MM.1S (cell line): ENCODE measurements at regions not wholly inside any gene's neighbourhood (a gene's known extent, or its start where the extent isn't known, plus 50 kb on each side); places are given as distances from the start of the nearest gene placed in this dataset.

Experiments
- DNase-seq: peaks from one replicate; pipeline ENCODE4 v3.0.0-alpha.2; 2015
- H2AFZ ChIP-seq: fragments of 300-600 bp; sonication (generic); 2 replicates; pipeline ENCODE4 v1.6.0; 2016; ENCODE audit warnings: antibody characterized with exemption, low read length
- H3F3A ChIP-seq: fragments of 300-600 bp; sonication (generic); 2 replicates; pipeline ENCODE4 v1.6.1; 2016; ENCODE audit warnings: mild to moderate bottlenecking, antibody characterized with exemption, low read length, moderate library complexity, mixed read lengths; ENCODE audit not compliant: insufficient read depth
- H3K27ac ChIP-seq: fragments of 300-600 bp; sonication (generic); 2 replicates; pipeline ENCODE4 v1.5.1; 2016; ENCODE audit warnings: mild to moderate bottlenecking, low read length
- H3K27me3 ChIP-seq: fragments of 300-600 bp; sonication (generic); replicated peaks from 2 replicates; pipeline ENCODE4 v1.6.0; 2016; ENCODE audit warnings: low read length; ENCODE audit not compliant: insufficient read depth
- H3K36me3 ChIP-seq: fragments of 300-600 bp; sonication (generic); replicated peaks from 2 replicates; pipeline ENCODE4 v1.6.1; 2016; ENCODE audit warnings: mild to moderate bottlenecking, low read length, mixed read lengths; ENCODE audit not compliant: insufficient read depth
- H3K4me1 ChIP-seq: fragments of 300-600 bp; sonication (generic); 2 replicates; pipeline ENCODE4 v1.6.1; 2016; ENCODE audit warnings: low read length, mixed read lengths
- H3K4me2 ChIP-seq: fragments of 300-600 bp; sonication (generic); 2 replicates; pipeline ENCODE4 v1.6.0; 2016; ENCODE audit warnings: low read depth, low read length
- H3K4me3 ChIP-seq: fragments of 300-600 bp; sonication (generic); 2 replicates; pipeline ENCODE4 v1.5.1; 2016; ENCODE audit warnings: low read length, mixed read lengths
- H3K79me2 ChIP-seq: fragments of 300-600 bp; sonication (generic); 2 replicates; pipeline ENCODE4 v1.6.1; 2016; ENCODE audit warnings: mixed run types, low read length, mixed read lengths
- H3K9ac ChIP-seq: fragments of 300-600 bp; sonication (generic); 2 replicates; pipeline ENCODE4 v1.6.1; 2016; ENCODE audit warnings: low read length, mixed read lengths
- H3K9me2 ChIP-seq: fragments of 300-600 bp; sonication (generic); replicated peaks from 2 replicates; pipeline ENCODE4 v1.6.1; 2016; ENCODE audit warnings: mild to moderate bottlenecking, low read length, mixed read lengths; ENCODE audit not compliant: insufficient read depth
- H3K9me3 ChIP-seq: fragments of 300-600 bp; sonication (generic); replicated peaks from 2 replicates; pipeline ENCODE4 v1.6.1; 2016; ENCODE audit warnings: mild to moderate bottlenecking, low read length, mixed read lengths; ENCODE audit not compliant: insufficient read depth
- H4K20me1 ChIP-seq: fragments of 300-600 bp; sonication (generic); 2 replicates; pipeline ENCODE4 v1.6.1; 2016; ENCODE audit warnings: mild to moderate bottlenecking, low read length, moderate library complexity, mixed read lengths; ENCODE audit not compliant: insufficient read depth
- EZH2 ChIP-seq: fragments of 300-600 bp; sonication (generic); optimal IDR thresholded peaks from 2 replicates; pipeline ENCODE3; 2017; ENCODE audit warnings: low read depth, mild to moderate bottlenecking, antibody characterized with exemption, low read length, mixed read lengths
- EZH2phosphoT487 ChIP-seq: fragments of 300-600 bp; sonication (generic); IDR thresholded peaks from 2 replicates; pipeline ENCODE4 v1.6.1; 2018; ENCODE audit warnings: antibody characterized with exemption, low read length
- TF ChIP-seq, protein P1 (sequence below): fragments of 300-600 bp; sonication (generic); IDR thresholded peaks from 2 replicates; pipeline ENCODE4 v1.5.1; 2016; ENCODE audit warnings: antibody characterized with exemption, low read length, mixed read lengths

GRCh38 chr5:176170084-176170483 lies 68.1 kb upstream of the SIMC1 start:
- Histone ChIP-seq H2AFZ (no peak overlapping the region), H3K27me3 (no peaks in the 10 kb centered on the region)

DNA sequence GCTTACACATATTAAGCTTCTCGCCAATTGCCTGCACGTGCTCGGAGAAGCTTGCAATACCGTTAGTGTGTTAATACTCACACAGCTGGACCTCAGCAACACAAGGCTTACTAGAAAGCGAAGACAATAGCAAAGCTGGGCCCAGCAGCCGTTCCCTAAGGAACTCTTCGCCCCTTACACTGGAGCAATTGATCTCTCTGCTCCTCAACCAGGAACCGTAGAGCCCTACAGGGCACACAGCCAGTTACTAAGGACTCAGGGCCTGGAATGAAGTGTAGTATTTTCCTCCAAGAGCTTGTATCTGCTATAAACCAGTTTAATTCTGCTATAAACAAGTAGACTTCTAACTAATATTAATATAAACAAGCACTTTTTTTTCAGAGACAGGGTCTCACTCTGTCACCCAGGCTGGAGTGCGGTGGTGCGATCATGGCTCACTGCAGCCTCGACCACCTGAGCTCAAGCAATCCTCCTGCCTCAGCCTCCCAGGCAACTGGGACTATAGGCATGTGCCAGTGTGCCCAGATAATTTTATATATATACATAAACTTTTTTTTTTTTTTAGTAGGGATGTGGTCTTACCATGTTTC lies 67.0 kb upstream of the SIMC1 start:
- H3K27me3 ChIP-seq: no peaks in the 10 kb centered on the region
- H3K9ac ChIP-seq: no peak overlapping the region
- no peak overlapping the region for H3K27ac ChIP-seq
- no peak overlapping the region for H3K4me3 ChIP-seq
- DNase-seq: no peak
- H3F3A ChIP-seq: peaks cover 14% of the 10 kb centered on the region
- no peaks in the 10 kb centered on the region for H3K36me3 ChIP-seq
- no peak overlapping the region for H3K4me2 ChIP-seq
- H2AFZ ChIP-seq: no peak overlapping the region
- no peaks in the 10 kb centered on the region for H3K9me3 ChIP-seq
- no peak for TF ChIP-seq EZH2
- TF ChIP-seq, protein P1, sequence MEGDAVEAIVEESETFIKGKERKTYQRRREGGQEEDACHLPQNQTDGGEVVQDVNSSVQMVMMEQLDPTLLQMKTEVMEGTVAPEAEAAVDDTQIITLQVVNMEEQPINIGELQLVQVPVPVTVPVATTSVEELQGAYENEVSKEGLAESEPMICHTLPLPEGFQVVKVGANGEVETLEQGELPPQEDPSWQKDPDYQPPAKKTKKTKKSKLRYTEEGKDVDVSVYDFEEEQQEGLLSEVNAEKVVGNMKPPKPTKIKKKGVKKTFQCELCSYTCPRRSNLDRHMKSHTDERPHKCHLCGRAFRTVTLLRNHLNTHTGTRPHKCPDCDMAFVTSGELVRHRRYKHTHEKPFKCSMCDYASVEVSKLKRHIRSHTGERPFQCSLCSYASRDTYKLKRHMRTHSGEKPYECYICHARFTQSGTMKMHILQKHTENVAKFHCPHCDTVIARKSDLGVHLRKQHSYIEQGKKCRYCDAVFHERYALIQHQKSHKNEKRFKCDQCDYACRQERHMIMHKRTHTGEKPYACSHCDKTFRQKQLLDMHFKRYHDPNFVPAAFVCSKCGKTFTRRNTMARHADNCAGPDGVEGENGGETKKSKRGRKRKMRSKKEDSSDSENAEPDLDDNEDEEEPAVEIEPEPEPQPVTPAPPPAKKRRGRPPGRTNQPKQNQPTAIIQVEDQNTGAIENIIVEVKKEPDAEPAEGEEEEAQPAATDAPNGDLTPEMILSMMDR: no peak
- no peak for TF ChIP-seq EZH2phosphoT487
- H3K79me2 ChIP-seq: no peaks in the 10 kb centered on the region
- H3K9me2 ChIP-seq: no peaks in the 10 kb centered on the region
- H4K20me1 ChIP-seq: no peaks in the 10 kb centered on the region
- H3K4me1 ChIP-seq: peaks cover 22% of the 10 kb centered on the region

More at GRCh38 chr5:176170084-176170483, 68.1 kb upstream of the SIMC1 start:
- Histone ChIP-seq H3K36me3 (no peaks in the 10 kb centered on the region), H3K27ac (no peak overlapping the region), H3K4me3 (no peak overlapping the region), H4K20me1 (no peaks in the 10 kb centered on the region), H3K9me3 (no peaks in the 10 kb centered on the region), H3K4me2 (no peak overlapping the region), H3K9me2 (no peaks in the 10 kb centered on the region), H3K9ac (no peak overlapping the region), H3K79me2 (no peaks in the 10 kb centered on the region), H3K4me1 (peaks cover 12% of the 10 kb centered on the region), H3F3A (peaks cover 6% of the 10 kb centered on the region; the same call in 1 of the 2 replicates)
- TF ChIP-seq, protein P1: no peak
- DNase-seq: no peak

- H3K79me2 ChIP-seq: no peaks in the 10 kb centered on the region
- H4K20me1 ChIP-seq: no peaks in the 10 kb centered on the region
- no peaks in the 10 kb centered on the region for H3K9me2 ChIP-seq
- H3K9me3 ChIP-seq: no peaks in the 10 kb centered on the region
- no peak for DNase-seq
- no peaks in the 10 kb centered on the region for H3K36me3 ChIP-seq
- no peaks in the 10 kb centered on the region for H3K27me3 ChIP-seq
- no peak overlapping the region for H3K4me3 ChIP-seq
- no peak overlapping the region for H2AFZ ChIP-seq
- no peak overlapping the region for H3K4me2 ChIP-seq
- TF ChIP-seq EZH2phosphoT487 (no peak), EZH2 (no peak)
- TF ChIP-seq, protein P1: no peak
- no peak overlapping the region for H3K27ac ChIP-seq
- H3K4me1 ChIP-seq: peaks cover 27% of the 10 kb centered on the region
- H3K9ac ChIP-seq: no peak overlapping the region
- H3F3A ChIP-seq: peaks cover 23% of the 10 kb centered on the region
Measured at GRCh38 chr5:176172246-176172645, 66.0 kb upstream of the SIMC1 start.
